NOMO-1 treated with DMSO at 0.1 percent for 48 hours (cell line): ENCODE measurements at regions not wholly inside any gene's neighbourhood (a gene's known extent, or its start where the extent isn't known, plus 50 kb on each side); places are given as distances from the start of the nearest gene placed in this dataset.
"Not testable (repeated sequence)": the region's sequence is repeated elsewhere in the genome, so short reads cannot be mapped to it uniquely, and the experiment has no call there.

Experiments
- DNase-seq: peaks from one replicate; lab custom pipeline; 2025; ENCODE audit not compliant: unreplicated experiment; lab: John Stamatoyannopoulos, UW

DNA sequence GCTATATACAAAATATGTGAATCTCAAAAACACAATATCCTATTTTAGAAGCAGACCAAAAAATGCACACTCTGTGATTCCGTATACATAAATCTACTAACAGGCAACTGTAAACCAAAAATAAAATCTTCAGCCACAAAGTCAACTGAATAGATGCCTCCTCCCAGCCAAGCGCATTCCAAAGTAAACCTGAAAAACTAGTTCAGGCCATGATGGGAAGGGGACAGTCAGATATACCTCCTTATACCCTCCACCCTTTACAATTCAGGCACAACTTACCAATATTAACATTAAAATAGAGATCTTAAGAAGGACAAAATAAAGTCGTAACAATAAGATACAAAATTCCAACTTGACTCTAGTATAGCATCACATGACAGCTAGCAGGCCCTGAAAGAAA lies 1604.5 kb upstream of the NUDT12 start:
- no peak for DNase-seq

DNA sequence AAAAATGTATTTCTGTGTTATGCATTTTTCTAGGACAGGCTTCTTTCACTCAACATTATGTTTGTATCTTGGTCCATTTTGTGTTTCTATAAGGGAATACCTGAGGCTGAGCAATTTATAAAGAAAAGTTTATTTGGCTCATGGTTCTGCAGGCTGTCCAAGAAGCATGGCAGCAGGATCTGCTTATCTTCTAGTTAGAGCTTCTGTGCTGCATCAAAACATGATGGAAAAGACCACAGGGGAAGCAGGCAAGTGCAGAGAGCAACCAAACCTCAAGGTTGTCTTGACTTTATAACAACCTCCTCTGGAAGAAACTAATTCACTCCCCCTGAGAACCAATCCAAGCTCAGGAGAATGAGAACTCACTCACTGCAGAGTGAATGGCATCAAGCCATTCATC lies 1601.0 kb upstream of the NUDT12 start:
- DNase-seq: no peak

DNA sequence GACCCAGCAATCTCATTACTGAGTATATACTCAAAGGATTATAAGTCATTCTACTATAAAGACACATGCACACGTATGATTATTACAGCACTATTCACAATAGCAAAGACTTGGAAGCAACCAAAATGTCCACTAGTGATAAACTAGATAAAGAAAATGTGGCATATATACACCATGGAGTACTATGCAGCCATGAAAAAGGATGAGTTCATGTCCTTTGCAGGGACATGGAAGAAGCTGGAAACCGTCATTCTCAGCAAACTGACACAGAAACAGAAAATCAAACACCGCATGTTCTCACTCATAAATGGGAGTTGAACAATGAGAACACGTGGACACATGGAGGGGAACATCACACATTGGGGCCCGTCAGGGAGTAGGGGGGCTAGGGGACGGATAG lies 1600.0 kb upstream of the NUDT12 start:
- DNase-seq: not testable (repeated sequence)

DNA sequence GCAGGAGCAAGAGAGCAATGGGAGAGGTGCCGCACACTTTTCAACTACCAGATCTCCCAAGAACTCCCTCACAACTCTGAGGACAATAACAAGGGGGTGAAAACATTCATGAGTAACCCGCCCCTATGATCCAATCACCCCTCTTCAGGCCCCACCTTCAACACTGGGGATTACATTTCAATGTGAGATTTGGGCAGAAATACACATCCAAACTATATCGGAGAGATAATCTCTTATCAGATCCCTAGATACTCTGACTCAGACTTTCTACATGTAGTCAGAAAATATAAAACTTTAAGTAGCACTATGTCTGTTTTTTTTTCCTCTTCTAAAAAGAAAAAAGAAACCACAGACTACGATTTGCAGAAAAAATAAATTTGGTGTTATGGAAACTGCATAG lies 1595.9 kb upstream of the NUDT12 start:
- no peak for DNase-seq

DNA sequence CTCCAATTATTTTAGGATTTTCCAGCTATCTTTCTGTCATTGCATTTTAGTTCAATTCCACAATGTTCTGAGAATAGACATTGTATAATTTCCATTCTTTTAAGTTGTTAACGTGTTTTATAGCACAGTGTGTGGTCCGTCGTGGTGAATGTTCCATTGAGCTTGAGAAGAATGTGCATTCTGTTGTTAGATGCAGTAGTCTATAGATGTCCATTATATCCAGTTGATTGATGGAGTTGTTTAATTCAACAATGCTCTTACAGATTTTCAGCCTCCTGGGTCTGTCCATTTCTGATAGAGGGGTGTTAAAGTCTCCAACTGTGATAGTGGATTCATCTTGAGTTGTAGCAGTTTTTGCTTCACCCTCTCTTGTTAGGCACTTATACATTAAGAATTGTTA lies 1587.7 kb upstream of the NUDT12 start:
- no peak for DNase-seq

DNA sequence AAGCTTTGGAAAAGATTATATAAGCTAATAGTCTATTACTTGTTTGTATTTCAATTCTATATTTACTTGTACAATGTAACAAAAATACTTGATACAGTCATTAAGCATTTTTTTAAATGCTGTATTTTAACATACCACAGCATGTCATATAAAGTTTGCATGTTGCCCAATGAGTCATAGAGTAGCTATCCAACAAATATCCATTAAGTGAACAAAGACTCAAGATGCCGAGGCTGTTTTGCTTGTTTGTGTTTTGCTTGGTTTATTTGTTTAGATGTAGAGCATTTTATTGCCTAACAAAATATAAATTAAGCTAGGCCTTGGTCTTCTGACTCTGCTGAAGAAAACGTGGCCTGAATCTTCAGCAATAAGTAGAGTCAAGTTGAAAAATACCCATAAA lies 1584.3 kb upstream of the NUDT12 start:
- DNase-seq: no peak

DNA sequence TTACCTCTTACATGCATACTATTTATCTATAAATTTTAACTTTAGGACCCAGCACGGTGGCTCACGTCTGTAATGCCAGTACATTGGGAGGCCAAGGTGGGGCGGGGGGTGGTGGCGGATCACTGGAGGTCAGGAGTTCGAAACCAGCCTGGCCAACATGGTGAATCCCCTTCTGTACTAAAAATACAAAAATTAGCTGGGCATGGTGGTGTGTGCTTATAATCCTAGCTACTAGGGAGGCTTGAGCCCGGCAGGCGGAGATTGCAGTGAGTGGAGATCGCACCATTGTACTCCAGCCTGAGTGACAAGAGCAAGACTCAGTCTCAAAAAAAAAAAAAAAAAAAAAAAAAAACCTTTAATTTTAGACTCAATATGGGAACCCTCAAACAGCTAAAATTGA lies 1582.6 kb upstream of the NUDT12 start:
- no peak for DNase-seq

DNA sequence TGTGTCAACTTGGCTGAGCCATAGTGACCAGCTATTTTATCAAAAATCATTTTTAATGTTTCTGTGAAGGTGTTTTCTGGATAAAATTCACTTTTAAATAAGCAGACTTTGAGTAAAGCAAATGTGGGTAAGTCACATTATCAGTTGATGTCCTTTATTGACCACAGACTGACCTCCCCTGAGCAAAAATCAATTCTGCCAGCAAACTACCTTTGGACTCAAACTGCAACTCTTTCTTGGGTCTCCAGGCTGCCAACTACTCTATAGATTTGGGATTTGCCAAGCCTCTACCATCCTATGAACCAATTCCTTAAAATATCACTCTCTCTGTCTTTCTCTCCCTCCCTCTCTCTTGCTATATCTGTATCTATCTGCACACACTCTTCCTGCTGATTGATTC lies 1571.7 kb upstream of the NUDT12 start:
- no peak for DNase-seq

DNA sequence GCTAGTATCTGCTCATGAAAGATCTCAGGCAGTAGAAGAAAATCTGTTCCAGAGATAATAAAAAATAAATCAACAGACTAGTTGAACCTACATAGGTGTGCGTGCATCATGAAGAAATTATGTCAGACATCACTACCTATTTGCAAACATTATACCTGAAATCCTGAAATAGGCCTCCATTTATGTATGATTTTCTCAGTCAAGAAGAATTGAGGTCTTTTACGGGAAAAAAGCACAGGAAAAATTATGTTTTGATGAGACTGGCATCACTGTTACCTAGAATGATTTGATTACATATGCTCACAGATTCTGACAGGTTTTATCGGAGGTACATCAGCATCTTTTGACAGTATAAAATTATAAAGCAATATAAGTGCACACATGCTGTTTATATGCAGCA lies 1570.5 kb upstream of the NUDT12 start:
- DNase-seq: no peak

DNA sequence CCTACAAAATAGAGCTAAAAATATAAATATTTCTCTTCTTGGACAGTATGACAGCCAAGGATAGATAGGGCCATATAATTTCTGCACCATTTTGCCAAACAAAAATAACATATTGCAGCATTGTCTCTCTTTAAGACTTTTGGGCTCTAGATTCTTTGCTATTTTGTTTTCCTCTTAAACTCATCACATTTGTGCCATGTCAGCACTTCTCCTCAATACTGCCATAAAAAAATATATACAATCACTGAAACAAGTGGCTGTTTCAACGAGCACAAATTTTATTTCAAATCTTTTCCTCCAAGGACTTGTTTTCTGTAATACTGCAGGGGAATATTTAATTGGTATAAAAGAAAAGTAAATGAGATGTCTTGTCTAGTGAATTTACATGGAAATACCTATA lies 1570.0 kb upstream of the NUDT12 start:
- no peak for DNase-seq

DNA sequence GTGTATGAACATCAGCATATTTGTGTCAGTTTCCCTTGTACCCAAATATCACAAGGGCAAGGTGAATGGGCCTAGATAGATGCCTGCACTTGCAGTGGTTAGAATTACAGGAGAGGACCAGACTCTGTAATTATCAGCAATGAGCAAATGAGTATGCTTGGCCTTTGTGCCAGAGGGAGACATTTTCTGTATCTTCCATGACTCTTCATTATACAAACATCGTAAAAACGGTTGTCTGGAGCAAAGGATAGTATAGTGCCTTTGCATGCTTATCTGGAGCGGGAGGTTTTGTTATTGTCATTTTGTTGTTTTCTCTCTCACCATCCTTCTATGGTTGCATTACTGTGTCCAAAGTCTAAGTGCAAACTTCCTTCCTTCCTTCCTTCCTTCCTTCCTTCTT lies 1568.5 kb upstream of the NUDT12 start:
- DNase-seq: no peak

DNA sequence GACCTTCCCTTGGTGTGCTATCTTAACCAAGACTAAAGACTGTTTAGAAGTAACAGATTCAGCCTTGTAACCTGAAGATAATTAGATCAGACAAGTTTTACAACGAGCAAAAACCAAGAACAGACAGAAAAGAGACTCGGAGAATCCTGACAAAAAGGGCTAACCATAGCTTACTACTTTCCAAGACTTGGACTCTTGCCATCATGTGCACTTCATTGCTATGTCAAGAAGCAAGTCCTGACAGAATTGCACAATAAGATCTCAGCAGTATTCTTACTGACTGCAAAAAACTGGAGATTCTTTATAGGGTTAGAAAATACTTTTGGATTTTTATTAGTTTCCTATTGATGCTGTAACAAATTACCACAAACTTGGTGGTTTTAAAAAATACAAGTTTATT lies 1539.0 kb upstream of the NUDT12 start:
- DNase-seq: no peak

DNA sequence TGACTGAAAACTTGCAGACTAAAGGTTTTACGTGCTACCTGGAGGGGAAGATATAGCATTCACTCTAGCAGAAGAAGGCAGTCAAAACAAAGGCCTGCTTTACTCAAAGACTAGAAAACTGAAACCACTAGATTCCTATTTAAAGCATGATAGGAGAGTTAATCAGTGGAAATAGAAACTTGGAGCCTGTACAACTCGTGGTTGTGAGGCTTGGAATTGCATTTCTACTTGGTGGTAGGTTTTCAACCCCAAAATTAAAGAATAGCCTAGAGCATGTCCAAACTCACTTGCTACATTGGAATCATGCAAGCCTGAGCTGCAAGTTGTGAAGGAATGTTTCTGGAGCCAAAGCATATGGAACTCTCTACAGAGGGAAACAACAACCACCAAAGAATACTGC lies 1526.4 kb upstream of the NUDT12 start:
- no peak for DNase-seq

DNA sequence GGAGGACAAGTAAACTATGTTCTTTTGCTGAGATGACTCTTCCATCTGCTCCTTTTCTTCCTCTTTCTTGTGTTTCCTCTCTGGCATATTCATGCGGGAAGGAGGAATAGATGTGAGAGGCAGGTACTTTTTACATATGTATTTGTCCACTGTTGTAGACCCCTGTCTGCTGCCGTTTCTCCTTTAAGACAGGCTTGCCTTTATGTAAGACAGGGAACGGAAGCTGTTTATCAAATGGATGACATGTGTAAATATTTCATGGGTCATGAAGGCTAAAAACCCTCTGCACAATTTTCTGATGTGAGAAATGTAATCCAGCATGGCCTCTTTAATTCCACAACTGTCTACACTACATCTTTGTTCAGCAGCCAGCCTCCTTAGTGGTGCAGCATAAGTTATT lies 1525.5 kb upstream of the NUDT12 start:
- no peak for DNase-seq

DNA sequence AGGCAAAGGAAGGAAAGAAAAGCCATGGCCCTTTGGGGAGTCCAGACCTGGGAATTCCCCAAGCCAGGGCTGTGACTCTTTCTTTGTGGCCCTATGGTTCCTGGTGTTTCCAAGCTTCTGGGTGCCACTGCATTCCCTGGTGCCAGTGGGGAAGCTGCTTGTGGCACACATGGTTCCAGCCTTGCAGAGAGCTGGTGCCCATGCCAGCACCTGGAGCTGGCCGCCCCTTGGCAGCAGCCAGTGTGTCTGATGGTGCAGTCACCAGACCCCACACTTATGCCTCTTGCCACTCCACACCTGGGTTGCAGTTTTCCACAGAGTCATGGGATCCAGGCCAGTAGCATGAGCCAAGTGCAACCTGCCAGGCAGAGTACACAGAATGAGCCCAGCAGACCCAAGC lies 1495.3 kb upstream of the NUDT12 start:
- no peak for DNase-seq

DNA sequence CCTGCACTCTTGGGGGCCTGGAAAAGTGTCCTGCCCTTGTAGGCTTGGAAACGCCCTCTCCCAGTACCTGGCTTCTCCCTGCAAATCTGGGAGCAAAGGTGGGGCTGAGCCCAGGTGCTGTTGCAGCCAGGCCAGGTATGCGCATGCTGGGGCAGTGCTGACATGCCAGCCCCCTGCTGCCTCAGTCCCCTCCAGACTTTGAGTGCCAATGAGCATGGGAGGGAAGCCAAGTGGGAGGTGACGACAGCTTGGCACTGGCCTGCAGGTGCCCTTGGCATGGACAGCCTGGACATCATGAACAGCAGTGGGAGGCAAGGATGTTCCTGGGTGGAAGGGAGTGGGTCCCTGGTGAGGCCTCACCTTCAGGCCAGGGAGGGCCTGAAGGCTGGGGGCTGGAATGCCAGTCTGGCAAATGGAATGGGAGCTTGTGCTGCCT lies 1494.4 kb upstream of the NUDT12 start:
- no peak for DNase-seq

DNA sequence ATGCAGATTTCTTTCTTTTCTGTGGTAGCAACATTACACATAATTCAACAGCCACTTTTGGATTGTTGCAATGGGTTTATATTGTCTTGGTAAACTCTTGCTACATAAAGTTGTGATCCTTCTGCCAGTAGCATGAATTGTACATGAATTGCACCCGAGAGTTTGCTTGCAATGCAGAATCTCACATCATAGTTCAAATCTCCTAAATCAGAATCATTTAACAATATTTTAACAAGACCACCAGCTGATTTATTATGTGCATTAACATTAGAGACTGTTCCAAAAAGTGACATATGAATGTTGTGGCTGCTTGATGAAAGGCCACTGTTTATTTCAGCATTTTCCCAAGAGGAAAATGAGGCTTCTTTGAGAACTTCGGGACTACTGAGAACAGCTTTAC lies 1491.8 kb upstream of the NUDT12 start:
- DNase-seq: no peak

DNA sequence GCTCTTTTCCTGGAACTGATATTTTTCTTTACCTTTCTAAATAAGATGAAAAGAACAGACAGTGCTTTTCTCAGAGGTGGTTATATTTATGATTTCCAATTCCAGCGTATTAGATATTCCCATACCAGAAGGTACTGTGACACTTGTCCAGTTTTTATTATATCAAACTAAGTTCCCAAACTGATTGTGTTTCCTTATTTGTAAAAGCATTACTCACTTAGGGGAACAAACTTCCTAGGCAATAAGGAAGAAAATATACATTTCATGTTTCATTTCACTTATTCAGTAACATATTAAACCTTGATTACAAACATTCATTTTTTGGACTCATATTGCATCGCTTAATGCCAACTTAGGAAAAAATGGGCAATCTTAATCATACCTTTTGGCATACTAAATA lies 1480.0 kb upstream of the NUDT12 start:
- no peak for DNase-seq

DNA sequence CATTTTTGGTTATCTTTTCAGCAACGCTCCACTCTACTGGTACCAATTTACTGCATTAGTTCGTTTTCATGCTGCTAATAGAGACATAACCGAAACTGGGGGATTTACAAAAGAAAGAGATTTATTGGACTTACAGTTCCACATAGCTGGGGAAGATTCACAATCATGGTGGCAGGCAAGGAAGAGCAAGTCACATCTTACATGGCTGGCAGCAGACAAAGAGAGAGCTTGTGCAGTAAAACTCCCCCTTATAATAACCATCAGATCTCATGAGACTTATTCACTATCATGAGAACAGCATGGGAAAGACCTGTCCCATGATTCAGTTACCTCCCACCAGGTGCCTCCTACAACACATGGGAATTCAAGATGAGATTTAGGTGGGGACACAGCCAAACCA lies 1474.2 kb upstream of the NUDT12 start:
- DNase-seq: not testable (repeated sequence)

DNA sequence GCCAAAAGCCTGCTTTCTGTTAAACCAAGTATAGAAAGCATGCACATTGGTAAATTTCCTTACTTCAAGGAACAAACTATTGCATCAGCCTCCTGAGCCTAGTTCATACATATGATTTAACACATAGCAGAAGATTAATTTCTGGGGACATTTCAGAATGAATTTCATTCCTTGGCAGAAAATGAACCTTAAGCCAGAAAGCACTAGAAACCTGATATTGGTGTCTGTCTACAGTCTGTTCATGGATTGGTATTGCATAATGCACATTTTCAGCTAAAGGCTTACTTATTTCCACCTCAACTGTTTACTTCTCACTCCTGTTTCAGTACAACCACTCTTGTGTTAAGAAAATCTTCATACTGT lies 1471.8 kb upstream of the NUDT12 start:
- DNase-seq: no peak

DNA sequence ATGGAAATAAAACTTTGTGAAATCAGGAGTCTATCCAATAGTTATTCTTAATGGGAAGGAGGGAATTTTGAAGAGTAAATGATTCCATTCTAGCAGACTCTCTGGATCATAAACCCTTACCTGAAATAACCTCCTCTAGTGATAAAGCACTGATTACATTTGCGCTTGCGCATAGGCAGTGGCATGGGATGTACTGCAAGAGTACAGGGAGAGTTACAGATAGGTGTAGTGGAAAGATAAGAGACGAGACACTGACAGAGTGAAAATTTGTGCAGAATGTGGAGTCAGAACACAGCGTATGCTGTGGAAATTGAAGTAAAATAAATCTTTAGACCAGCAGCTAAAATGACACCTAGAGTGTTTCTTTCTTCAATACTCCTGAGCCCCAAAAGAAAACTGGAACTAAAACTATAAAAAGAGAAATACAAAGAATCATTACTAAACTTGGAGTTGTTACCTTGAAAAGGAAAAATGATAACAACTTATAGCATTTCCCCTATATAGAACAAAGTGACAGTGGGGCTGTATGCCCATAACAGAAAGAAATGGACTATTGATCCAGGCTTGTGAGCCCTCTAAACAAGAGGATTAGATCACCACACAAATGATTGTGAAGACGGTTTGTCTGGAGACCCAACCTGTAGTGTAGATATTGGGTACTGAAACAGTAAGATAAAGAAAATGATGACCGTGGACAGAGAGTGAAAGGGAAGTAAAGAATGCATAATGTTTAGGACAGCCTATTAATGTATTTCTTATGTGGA lies 1471.2 kb upstream of the NUDT12 start:
- no peak for DNase-seq

DNA sequence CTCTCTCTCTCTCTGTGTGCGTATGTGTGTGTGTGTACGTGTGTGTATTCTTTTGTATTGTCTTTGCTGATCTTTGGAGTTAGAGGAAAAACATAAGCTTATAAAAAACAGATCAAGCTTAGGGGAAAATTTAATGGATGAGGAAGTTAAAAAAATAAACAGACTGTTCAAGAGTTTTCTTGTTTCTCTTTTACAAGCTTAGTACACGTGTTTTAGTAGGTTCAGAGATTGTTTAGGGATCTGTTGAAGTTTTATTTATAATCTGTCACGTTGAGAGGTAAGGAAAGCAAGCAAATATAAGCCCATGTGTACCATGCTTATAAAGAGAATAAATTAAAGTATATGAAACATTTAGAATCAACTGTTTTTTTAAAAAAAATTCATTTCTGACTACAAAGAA lies 1470.3 kb upstream of the NUDT12 start:
- no peak for DNase-seq

DNA sequence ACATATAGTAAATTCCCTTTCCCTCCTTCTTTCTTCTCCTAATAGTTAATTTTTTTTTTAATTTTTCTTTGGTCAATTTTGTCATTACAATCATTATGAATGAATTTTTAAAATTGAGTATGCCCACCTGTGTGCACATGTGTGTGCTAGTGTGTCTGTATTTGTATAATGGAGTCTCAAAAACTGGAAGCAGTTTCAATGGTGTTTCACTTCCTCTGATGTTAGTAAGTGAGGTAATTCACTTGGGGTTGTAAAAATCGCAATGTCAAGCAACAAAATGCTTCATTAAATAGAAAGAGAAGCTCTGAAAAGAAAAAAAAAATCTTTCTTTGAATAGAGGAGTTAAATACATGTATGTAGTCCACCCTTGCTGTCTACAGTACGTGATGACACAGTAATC lies 1467.6 kb upstream of the NUDT12 start:
- DNase-seq: peak; percentile 1

DNA sequence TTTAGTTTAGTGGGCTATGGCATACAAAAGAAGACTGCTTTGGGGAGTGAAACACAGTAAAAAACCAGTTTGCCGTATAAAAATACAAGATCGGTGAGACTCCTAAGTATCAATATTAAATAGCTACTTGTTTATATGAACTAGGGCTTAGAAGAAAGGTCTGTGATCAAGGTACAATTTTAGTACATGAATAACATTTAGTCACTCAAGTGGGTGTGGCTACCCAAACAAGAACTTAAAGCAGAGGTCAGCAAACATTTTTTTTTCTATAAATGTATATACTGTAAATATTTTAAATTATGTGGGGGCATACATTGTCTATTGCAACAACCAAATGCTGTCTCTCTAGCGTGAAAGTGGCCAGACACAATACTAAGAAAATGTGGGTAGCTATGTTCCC lies 1452.5 kb upstream of the NUDT12 start:
- no peak for DNase-seq
